HL-60 (cell line): ENCODE measurements at regions not wholly inside any gene's neighbourhood (a gene's known extent, or its start where the extent isn't known, plus 50 kb on each side); places are given as distances from the start of the nearest gene placed in this dataset.

Experiments
- CTCF ChIP-seq: IDR thresholded peaks from one replicate; pipeline ENCODE4 v1.5.1; 2011; ENCODE audit warnings: low read length, control low read depth, inconsistent platforms; ENCODE audit not compliant: insufficient read depth
- POLR2AphosphoS5 ChIP-seq: IDR thresholded peaks from 2 replicates; pipeline ENCODE4 v1.6.1; 2012; ENCODE audit warnings: low read depth

GRCh38 chrX:28120072-28120471, 138.8 kb upstream of the DCAF8L1 start:
- TF ChIP-seq CTCF: no peak
- no peak for TF ChIP-seq POLR2AphosphoS5
